Fibroblast of lung (primary cell): ENCODE measurements at regions not wholly inside any gene's neighbourhood (a gene's known extent, or its start where the extent isn't known, plus 50 kb on each side); places are given as distances from the start of the nearest gene placed in this dataset.

ENCODE experiments used
- CTCF ChIP-seq, 2 donors: IDR thresholded peaks in 1 of 2; conservative IDR thresholded peaks in 1 of 2; 1 replicate in 1 of 2; 2 replicates in 1 of 2; pipeline ENCODE4 v1.5.1; 2011 to 2012; ENCODE audit warnings: low read length in 2 of 2, control low read depth in 1 of 2, inconsistent platforms in 1 of 2, low read depth in 1 of 2, mild to moderate bottlenecking in 1 of 2
- EZH2 ChIP-seq: IDR thresholded peaks from 2 replicates; pipeline ENCODE4 v1.5.1; 2012; ENCODE audit warnings: low read length, control low read depth, mild to moderate bottlenecking; ENCODE audit errors: missing control alignments

- no peak for TF ChIP-seq CTCF (conservative IDR thresholded peaks at IDR 0.05 in 1 of 2, IDR thresholded peaks at IDR 0.05 in 1 of 2; ENCODE audit: low read depth in 1 of 2, low read length in 2 of 2)
- no peak for TF ChIP-seq EZH2
Observed at GRCh38 chr3:181497358-181497757, 214.4 kb upstream of the SOX2 start.
